WI38 (cell line): ENCODE measurements at regions not wholly inside any gene's neighbourhood (a gene's known extent, or its start where the extent isn't known, plus 50 kb on each side); places are given as distances from the start of the nearest gene placed in this dataset.

Experiments
- H3K4me3 ChIP-seq: 2 replicates; pipeline ENCODE4 v1.5.1; 2011; ENCODE audit warnings: low read depth, mild to moderate bottlenecking, control low read depth, low read length
- CTCF ChIP-seq: IDR thresholded peaks from 2 replicates; pipeline ENCODE4 v1.5.1; 2012; ENCODE audit warnings: low read depth, mild to moderate bottlenecking, control low read depth, low read length

GRCh38 chr3:72174890-72175289 lies 389.9 kb upstream of the PROK2 start:
- TF ChIP-seq CTCF: no peak
- no peak overlapping the region for H3K4me3 ChIP-seq

- no peak for TF ChIP-seq CTCF
Measured at GRCh38 chr3:72174040-72174439, 389.1 kb upstream of the PROK2 start.

DNA sequence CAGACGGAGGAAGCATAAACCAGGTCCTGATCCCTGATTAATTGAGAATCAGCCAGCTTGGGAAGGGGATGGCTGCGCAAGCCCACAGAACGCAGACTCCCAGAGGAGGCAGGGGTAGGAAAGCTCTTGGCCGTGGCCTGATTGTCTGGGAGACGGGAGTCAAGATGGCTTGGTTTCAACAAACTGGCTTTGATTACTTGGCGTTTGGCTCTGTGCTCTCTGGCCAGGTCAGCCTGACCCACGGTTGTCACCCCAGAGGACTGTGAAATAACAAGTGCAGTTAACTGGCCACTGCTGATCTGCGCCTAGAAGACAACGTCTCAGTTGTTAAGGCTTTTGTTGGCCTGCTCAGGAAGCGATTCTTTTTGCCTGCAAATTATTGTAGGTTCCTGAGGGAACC lies 387.0 kb upstream of the PROK2 start:
- no peak overlapping the region for H3K4me3 ChIP-seq
- no peak for TF ChIP-seq CTCF

More at GRCh38 chr3:72174040-72174439, 389.1 kb upstream of the PROK2 start:
- H3K4me3 ChIP-seq: no peak overlapping the region

DNA sequence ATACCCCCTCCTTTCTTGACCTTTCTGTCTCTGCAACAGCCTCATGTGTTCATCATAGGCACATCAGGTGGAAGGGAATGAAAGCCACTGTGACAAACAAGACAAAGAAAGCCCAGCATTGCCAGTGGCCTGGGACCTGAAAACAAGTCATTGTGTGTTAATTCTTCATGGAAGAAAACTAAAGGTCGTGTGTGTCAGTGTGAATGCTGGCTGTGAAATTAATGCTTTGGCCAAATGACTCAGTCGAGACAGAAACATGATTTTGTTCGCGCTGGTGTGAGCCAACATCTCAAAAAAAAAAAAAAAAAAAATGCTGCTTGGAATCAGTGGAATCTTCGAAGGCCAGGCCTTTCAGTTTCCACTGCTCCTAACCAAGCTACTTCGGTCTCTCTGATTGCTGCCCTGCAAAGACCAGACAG lies 386.5 kb upstream of the PROK2 start:
- no peak for TF ChIP-seq CTCF
- H3K4me3 ChIP-seq: no peak overlapping the region

DNA sequence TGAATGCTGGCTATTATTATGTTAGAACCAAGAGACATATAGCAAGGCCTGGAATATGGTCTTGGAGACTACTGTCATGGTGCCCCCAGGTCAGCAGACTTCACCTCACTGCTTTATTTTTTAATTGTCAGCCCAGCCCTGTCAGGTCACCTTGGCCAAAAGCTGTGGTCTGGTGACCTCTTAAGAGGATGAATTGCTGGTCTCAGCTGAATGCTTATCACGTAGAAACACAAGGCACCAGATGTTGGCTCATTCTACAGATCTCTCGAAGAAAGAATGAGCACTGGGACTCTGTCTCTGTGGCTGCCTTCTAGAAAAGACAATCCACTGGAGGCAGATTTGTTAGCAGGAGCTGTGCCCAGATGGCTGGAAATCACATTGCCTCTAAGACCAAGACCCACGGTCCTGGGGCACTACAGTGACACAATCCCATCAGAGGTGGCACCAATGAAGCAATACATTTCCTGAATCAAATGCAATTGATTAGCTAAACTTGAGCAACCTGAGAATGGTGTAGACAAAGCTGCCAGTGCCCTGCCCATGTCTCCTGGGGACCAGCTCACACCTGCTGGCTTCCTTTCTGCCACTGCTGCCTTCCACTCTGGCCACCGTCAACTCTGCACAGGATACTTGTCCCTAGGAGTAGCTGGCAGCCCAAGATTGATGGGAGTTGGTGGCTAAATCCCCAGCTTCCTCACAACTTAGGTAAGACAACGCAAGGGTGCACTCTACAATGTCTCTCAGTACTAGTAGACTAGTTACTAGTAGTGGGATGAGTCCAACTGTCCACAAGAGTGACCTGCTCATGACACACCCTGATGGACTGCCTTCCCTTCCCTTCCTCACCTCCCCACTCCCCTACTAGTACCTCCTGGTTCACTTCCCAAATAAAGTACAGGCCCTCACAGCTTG lies 384.9 kb upstream of the PROK2 start:
- TF ChIP-seq CTCF: no peak
- H3K4me3 ChIP-seq: no peak overlapping the region

- H3K4me3 ChIP-seq: no peak overlapping the region
- TF ChIP-seq CTCF: no peak
Measured at GRCh38 chr3:72169120-72169519, 384.2 kb upstream of the PROK2 start.

DNA sequence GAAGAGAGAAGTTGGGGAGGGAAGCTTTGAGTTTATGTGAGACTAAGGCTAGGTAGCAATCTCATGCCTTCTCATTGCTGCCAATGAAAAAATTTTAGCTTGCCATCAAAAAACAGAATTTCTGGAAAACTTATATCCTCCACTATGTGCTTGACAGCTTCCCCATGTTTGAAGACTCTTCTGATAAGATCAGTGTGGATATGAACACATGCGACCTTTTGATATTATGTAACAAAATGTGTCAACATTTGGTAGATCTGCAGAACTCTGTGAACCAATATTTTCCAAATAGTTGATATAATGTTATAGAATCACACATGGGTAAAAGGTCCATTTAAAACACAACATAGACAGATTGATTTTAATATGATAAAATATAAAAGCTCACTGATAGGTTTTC lies 380.9 kb upstream of the PROK2 start:
- TF ChIP-seq CTCF: no peak
- no peak overlapping the region for H3K4me3 ChIP-seq
